ENCODE measurements at regions not wholly inside any gene's neighbourhood (a gene's known extent, or its start where the extent isn't known, plus 50 kb on each side); places are given as distances from the start of the nearest gene placed in this dataset.

DNA sequence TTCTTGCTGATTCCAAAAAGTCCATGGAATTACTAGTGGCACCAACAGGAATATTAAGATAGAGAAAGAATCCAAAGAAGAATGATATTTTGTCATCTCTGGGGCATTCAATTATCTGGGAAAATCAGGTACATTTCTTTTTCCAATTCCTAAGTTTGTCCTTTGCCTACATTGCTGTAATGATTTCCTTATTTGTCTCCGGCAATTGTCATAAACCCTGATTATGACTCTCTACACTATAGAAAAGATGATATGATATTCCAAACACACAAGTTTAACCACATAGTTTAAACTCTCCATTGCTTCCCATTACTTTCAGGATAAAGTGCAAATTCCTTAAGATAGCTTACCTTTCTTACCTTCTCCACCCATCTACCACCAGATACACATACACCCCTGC, 647.0 kb downstream of the PLPP3 start:
- no peaks in the 10 kb centered on the region for H3K4me1 Mint-ChIP-seq (ENCODE audit: unreplicated experiment)
- TF ChIP-seq, protein P1, sequence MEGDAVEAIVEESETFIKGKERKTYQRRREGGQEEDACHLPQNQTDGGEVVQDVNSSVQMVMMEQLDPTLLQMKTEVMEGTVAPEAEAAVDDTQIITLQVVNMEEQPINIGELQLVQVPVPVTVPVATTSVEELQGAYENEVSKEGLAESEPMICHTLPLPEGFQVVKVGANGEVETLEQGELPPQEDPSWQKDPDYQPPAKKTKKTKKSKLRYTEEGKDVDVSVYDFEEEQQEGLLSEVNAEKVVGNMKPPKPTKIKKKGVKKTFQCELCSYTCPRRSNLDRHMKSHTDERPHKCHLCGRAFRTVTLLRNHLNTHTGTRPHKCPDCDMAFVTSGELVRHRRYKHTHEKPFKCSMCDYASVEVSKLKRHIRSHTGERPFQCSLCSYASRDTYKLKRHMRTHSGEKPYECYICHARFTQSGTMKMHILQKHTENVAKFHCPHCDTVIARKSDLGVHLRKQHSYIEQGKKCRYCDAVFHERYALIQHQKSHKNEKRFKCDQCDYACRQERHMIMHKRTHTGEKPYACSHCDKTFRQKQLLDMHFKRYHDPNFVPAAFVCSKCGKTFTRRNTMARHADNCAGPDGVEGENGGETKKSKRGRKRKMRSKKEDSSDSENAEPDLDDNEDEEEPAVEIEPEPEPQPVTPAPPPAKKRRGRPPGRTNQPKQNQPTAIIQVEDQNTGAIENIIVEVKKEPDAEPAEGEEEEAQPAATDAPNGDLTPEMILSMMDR (IDR thresholded peaks at IDR 0.05; ENCODE audit: unreplicated experiment): no peak
- DNase-seq (ENCODE audit: low spot score): no peak
- H3K27ac Mint-ChIP-seq (ENCODE audit: unreplicated experiment): no peak overlapping the region
- H3K9me3 Mint-ChIP-seq (ENCODE audit: unreplicated experiment): no peaks in the 10 kb centered on the region
- H3K36me3 Mint-ChIP-seq (ENCODE audit: low read depth, unreplicated experiment): peaks cover 4% of the 10 kb centered on the region
- no peak overlapping the region for H3K4me3 Mint-ChIP-seq (ENCODE audit: unreplicated experiment)
- no peaks in the 10 kb centered on the region for H3K27me3 Mint-ChIP-seq (ENCODE audit: unreplicated experiment)

DNA sequence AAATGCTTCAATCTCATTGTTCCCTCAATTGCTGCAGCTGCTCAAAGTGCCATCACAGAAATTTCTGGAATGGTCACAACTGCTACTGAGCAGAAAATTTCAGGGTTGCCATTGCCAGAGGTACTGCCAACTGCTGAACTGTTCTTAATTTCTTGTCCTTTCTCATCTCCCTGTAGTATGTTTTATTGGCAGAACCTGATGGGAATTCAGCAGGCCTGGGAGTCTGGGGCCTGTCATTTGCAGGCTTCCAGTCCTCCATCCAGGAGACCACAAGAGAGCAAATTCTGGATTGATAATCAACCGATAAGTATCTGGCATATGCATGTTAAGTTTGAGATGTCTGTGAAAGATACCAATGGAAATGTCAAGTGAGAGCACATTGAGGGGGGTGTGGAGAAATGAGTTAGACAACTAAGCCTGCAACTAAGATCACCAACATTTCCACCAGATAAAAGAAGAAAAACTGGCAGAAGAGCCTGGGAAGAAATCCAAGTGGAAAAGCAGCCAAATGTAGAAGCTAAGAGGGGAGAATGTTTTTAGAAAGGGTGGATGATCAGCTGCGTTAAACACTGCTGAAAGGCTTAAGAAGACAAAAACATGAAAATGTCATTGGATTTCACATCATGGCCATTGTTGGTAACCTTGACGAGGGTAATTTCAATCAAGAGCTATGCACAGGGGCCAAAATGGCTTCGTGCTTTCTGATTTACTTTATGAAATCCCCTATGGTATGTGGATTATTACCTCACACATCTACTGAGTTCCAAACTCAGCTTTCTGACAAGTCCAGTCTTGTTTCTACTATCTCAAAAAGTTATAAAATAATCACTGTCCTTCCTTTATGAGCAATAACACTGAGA, 648.1 kb downstream of the PLPP3 start:
- H3K4me1 Mint-ChIP-seq (ENCODE audit: unreplicated experiment): no peaks in the 10 kb centered on the region
- no peak overlapping the region for H3K4me3 Mint-ChIP-seq (ENCODE audit: unreplicated experiment)
- H3K9me3 Mint-ChIP-seq (ENCODE audit: unreplicated experiment): no peaks in the 10 kb centered on the region
- no peak for DNase-seq (ENCODE audit: low spot score)
- no peaks in the 10 kb centered on the region for H3K27me3 Mint-ChIP-seq (ENCODE audit: unreplicated experiment)
- no peak overlapping the region for H3K27ac Mint-ChIP-seq (ENCODE audit: unreplicated experiment)
- H3K36me3 Mint-ChIP-seq (ENCODE audit: low read depth, unreplicated experiment): peaks cover 4% of the 10 kb centered on the region
- TF ChIP-seq, protein P1 (IDR thresholded peaks at IDR 0.05; ENCODE audit: unreplicated experiment): no peak

DNA sequence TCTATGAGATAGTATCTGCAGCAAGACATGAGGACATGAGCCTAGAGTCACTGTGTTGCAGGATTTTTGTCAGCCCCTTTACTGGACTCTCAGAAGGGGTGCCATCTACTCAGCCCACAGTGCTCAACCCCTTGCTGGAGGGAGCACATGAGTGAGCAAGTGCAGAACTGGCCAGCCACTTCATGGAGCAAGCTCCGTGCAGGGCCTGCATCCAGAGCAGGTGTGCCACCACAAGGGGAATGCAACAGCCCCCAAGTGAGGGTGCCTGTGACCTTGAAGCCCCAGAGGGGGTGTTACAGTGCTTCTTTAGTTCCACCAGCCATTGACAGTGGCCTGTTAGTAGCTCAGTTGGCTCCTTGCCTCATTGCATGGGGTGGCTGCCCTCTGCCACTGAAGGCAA, 649.7 kb downstream of the PLPP3 start:
- Mint-ChIP-seq H3K27ac (ENCODE audit: unreplicated experiment) (no peak overlapping the region), H3K36me3 (ENCODE audit: low read depth, unreplicated experiment) (no peaks in the 10 kb centered on the region), H3K27me3 (ENCODE audit: unreplicated experiment) (no peaks in the 10 kb centered on the region), H3K4me1 (ENCODE audit: unreplicated experiment) (no peaks in the 10 kb centered on the region), H3K9me3 (ENCODE audit: unreplicated experiment) (no peaks in the 10 kb centered on the region), H3K4me3 (ENCODE audit: unreplicated experiment) (no peak overlapping the region)
- TF ChIP-seq, protein P1 (IDR thresholded peaks at IDR 0.05; ENCODE audit: unreplicated experiment): no peak
- no peak for DNase-seq (ENCODE audit: low spot score)

DNA sequence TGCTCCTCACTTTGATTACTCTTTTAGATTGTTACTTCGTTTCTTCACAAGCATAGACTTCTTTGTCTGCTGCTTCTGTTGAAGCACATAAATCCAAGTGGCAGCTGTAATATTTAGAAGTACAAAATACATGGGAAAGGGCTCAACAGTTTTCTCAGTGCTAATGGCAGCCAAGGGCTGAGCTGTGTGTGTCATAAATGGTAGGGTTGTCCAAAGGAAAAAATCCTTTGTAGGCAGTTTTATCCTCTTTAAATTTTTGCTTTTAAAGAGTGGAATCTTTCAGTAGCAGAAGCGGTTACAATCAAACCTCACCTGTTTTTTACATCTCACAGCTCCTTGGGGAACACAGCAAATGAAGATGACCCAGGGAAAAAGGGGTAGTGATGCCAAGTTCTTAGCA, 650.8 kb downstream of the PLPP3 start:
- Mint-ChIP-seq H3K4me1 (ENCODE audit: unreplicated experiment) (no peaks in the 10 kb centered on the region), H3K27ac (ENCODE audit: unreplicated experiment) (no peak overlapping the region), H3K9me3 (ENCODE audit: unreplicated experiment) (no peaks in the 10 kb centered on the region), H3K27me3 (ENCODE audit: unreplicated experiment) (no peaks in the 10 kb centered on the region), H3K36me3 (ENCODE audit: low read depth, unreplicated experiment) (no peaks in the 10 kb centered on the region), H3K4me3 (ENCODE audit: unreplicated experiment) (no peak overlapping the region)
- TF ChIP-seq, protein P1 (IDR thresholded peaks at IDR 0.05; ENCODE audit: unreplicated experiment): no peak
- no peak for DNase-seq (ENCODE audit: low spot score)

DNA sequence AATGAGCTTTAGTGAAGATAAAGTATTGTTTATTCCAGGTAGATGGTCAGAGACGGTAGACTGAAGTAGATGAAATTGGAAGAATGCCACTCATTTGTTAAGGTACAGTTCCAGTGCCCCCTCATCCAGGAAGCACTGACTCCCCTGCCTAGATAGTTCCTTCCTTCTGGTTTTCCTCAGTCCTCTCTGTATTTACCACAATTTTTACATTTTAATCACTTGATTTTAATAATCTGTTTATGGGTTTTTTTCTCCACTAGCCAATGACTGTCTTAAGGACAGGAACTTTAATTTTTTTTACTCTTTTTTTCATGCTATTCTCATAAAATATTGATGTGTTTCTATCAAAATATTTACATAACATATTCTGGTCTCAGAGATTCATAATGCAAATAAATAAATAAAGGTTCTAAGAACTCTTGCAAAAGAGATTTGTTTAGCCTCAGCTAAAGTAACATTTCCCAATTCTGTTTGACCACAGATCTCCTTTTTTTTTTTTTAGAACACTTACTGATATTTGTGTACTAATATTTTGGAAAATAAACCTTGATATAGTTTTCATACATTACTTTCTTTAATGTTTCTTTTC, 651.6 kb downstream of the PLPP3 start:
- no peaks in the 10 kb centered on the region for H3K9me3 Mint-ChIP-seq (ENCODE audit: unreplicated experiment)
- H3K27me3 Mint-ChIP-seq (ENCODE audit: unreplicated experiment): no peaks in the 10 kb centered on the region
- H3K4me1 Mint-ChIP-seq (ENCODE audit: unreplicated experiment): no peaks in the 10 kb centered on the region
- no peak overlapping the region for H3K4me3 Mint-ChIP-seq (ENCODE audit: unreplicated experiment)
- no peaks in the 10 kb centered on the region for H3K36me3 Mint-ChIP-seq (ENCODE audit: low read depth, unreplicated experiment)
- DNase-seq (ENCODE audit: low spot score): no peak
- no peak overlapping the region for H3K27ac Mint-ChIP-seq (ENCODE audit: unreplicated experiment)
- TF ChIP-seq, protein P1 (IDR thresholded peaks at IDR 0.05; ENCODE audit: unreplicated experiment): no peak

Measured in endothelial cell (in vitro differentiated cells).